PFSK-1 (cell line): ENCODE measurements at regions not wholly inside any gene's neighbourhood (a gene's known extent, or its start where the extent isn't known, plus 50 kb on each side); places are given as distances from the start of the nearest gene placed in this dataset.

Experiments
- FOXP2 ChIP-seq: optimal IDR thresholded peaks from 2 replicates; pipeline ENCODE3; 2011; ENCODE audit warnings: borderline replicate concordance, control low read depth, inconsistent platforms; ENCODE audit not compliant: insufficient read depth; ENCODE audit errors: extremely low read length, extremely low read depth
- POLR2AphosphoS5 ChIP-seq: IDR thresholded peaks from 2 replicates; pipeline ENCODE4 v1.6.1; 2012; ENCODE audit warnings: low read depth, mild to moderate bottlenecking, control low read depth, low read length, moderate library complexity
- SIN3A ChIP-seq: IDR thresholded peaks from 2 replicates; pipeline ENCODE4 v1.6.1; 2012; ENCODE audit warnings: mild to moderate bottlenecking, low read length, moderate library complexity, borderline replicate concordance; ENCODE audit not compliant: insufficient read depth
- TAF1 ChIP-seq: IDR thresholded peaks from 2 replicates; pipeline ENCODE4 v1.6.1; 2012; ENCODE audit warnings: low read length, control low read depth, borderline replicate concordance; ENCODE audit not compliant: insufficient read depth
- TF ChIP-seq, protein P1 (sequence below), 2 experiments: IDR thresholded peaks; 2 replicates each; pipeline versions ENCODE4 v1.6.1 to v1.8.0; 2011 to 2012; ENCODE audit warnings: low read depth in 2 of 2, low read length in 2 of 2, control low read depth in 1 of 2, inconsistent platforms in 1 of 2, mild to moderate bottlenecking in 1 of 2, moderate library complexity in 1 of 2; ENCODE audit not compliant: insufficient read depth in 1 of 2

DNA sequence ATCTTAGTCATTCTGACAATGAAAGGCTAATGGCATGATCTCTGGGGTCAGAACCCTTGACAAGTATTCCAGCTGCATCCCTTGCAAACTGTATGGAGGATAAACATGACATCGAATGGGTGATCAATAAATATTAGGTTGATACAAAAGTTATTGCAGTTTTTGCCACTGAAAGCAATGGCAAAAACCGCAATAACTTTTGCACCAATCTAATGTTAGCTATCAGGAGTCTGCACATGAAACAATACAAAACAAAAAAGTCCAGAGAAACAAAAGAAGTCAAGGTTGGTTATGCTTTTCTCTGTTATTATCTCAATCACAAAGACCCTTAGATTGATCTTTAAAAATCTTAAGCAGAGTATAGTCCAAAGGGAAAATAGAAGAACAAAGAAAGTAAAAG, 292.7 kb downstream of the DUSP10 start:
- TF ChIP-seq POLR2AphosphoS5 (no peak), SIN3A (no peak), TAF1 (no peak), FOXP2 (no peak)
- TF ChIP-seq, protein P1, sequence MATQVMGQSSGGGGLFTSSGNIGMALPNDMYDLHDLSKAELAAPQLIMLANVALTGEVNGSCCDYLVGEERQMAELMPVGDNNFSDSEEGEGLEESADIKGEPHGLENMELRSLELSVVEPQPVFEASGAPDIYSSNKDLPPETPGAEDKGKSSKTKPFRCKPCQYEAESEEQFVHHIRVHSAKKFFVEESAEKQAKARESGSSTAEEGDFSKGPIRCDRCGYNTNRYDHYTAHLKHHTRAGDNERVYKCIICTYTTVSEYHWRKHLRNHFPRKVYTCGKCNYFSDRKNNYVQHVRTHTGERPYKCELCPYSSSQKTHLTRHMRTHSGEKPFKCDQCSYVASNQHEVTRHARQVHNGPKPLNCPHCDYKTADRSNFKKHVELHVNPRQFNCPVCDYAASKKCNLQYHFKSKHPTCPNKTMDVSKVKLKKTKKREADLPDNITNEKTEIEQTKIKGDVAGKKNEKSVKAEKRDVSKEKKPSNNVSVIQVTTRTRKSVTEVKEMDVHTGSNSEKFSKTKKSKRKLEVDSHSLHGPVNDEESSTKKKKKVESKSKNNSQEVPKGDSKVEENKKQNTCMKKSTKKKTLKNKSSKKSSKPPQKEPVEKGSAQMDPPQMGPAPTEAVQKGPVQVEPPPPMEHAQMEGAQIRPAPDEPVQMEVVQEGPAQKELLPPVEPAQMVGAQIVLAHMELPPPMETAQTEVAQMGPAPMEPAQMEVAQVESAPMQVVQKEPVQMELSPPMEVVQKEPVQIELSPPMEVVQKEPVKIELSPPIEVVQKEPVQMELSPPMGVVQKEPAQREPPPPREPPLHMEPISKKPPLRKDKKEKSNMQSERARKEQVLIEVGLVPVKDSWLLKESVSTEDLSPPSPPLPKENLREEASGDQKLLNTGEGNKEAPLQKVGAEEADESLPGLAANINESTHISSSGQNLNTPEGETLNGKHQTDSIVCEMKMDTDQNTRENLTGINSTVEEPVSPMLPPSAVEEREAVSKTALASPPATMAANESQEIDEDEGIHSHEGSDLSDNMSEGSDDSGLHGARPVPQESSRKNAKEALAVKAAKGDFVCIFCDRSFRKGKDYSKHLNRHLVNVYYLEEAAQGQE (IDR thresholded peaks at IDR 0.05; ENCODE audit: insufficient read depth in 1 of 2, low read depth in 2 of 2, low read length in 2 of 2): no peak

DNA sequence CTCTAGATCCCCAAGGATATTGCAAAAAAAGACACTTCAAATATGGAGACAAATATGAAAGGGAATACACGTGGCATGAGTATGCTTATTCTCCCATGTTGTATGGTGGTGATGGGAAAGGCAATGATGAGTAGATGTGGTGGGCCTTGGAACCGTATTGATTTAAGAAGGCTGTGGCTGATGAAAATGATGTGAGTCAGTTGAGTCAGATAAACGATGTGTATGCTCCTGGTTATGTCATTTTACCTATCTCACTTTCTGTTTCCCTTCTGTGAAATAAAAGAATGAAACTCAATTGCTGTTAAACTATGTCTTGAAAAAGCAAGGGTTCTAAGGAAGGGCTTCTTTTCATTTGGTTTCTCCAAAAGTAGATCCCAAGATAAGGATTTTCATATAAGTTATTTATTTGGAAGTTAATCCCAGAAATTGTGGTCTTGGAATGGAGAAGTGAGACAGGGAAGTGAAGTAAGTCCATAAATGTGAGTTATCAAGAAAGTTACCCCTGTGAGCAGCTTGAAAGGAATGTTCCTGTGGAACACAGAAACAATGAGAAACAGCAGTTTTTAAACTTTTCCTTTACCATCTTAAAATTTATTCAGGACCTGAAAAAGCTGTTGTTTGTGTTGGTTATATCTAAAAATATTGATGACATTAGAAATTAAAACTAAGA, 292.0 kb downstream of the DUSP10 start:
- TF ChIP-seq TAF1 (no peak), SIN3A (no peak), POLR2AphosphoS5 (no peak), FOXP2 (no peak)
- TF ChIP-seq, protein P1 (IDR thresholded peaks at IDR 0.05; ENCODE audit: insufficient read depth in 1 of 2, low read depth in 2 of 2, low read length in 2 of 2): no peak

DNA sequence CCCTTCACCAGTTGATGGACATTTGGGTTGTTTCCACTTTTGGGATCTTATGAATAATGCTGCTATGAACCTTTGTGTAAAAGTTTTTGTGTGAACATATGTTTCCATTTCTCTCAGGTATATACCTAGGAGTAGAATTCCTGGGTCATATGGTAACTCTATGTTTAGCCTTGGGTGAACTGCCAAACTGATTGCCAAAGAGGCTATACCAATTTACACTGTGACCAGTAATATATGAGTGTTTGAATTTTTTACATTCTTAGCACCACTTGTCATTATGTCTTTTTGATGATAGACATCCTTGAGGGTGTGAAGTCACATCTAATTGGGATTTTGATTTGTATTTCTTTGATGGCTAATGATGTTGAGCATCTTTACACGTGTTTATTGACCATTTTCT, 290.1 kb downstream of the DUSP10 start:
- TF ChIP-seq FOXP2: no peak
- TF ChIP-seq, protein P1 (IDR thresholded peaks at IDR 0.05; ENCODE audit: insufficient read depth in 1 of 2, low read depth in 2 of 2, low read length in 2 of 2): no peak
- TF ChIP-seq SIN3A: no peak
- no peak for TF ChIP-seq POLR2AphosphoS5
- TF ChIP-seq TAF1: no peak

DNA sequence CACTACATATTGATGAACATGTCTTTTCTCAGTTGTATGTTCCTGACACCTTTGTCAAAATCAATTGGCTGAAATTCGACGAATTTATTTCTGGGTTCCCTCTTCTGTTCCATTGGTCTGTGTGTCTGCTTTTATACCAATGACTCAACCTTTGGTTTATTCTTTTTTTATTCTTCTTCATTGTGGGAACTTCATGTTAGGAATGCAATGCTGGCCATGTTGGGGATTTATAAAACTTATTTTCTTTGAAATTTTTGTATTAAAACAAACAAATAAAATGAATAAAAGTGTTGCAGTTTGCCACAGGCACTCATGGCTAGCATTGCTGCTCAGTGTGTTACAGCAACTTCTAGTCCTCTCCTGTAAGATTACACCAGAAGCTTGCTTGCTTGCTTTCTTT, 287.8 kb downstream of the DUSP10 start:
- TF ChIP-seq SIN3A (no peak), POLR2AphosphoS5 (no peak), FOXP2 (no peak), TAF1 (no peak)
- TF ChIP-seq, protein P1 (IDR thresholded peaks at IDR 0.05; ENCODE audit: insufficient read depth in 1 of 2, low read depth in 2 of 2, low read length in 2 of 2): no peak

DNA sequence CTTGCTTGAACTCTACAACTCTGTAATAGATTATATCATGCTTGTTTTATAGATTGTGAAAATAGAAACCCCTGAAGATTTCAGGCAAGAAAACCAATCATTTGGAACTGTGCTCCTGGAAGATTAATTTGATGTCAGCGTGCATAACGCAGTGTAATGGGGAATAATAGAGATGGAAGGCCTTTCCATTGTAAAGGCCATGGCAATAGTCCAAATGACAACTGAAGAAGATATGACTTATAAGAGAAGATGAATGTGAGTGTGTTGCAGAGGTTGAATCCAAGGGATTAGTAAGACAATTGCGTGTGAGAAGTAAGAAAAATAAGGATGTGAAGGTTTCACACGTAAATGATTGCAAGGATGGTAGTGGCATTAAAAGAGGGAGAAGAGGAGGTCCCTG, 285.0 kb downstream of the DUSP10 start:
- TF ChIP-seq, protein P1 (IDR thresholded peaks at IDR 0.05; ENCODE audit: insufficient read depth in 1 of 2, low read depth in 2 of 2, low read length in 2 of 2): no peak
- TF ChIP-seq SIN3A (no peak), TAF1 (no peak), FOXP2 (no peak), POLR2AphosphoS5 (no peak)
